Prostate gland (tissue), 2 donors: ENCODE measurements at regions not wholly inside any gene's neighbourhood (a gene's known extent, or its start where the extent isn't known, plus 50 kb on each side); places are given as distances from the start of the nearest gene placed in this dataset.

Experiments used
- CTCF ChIP-seq, 4 experiments: fragments of 200-600 bp in 2 of 4; fragments of 450-650 bp in 2 of 4; sonication (generic) in 2 of 4; IDR thresholded peaks; 1 replicate in 3 of 4; 2 replicates in 1 of 4; pipeline ENCODE4 v1.5.1; 2016 to 2019; ENCODE audit warnings: antibody characterized with exemption in 4 of 4, mild to moderate bottlenecking in 2 of 4, moderate library complexity in 2 of 4
- POLR2AphosphoS5 ChIP-seq: sonication (generic); formaldehyde crosslinking; IDR thresholded peaks from one replicate; pipeline ENCODE4 v1.6.1; 2017; ENCODE audit warnings: antibody characterized with exemption

GRCh38 chr6:120899932-120900331 lies 434.3 kb downstream of the TBC1D32 start:
- TF ChIP-seq CTCF (IDR thresholded peaks at IDR 0.05) (no peak), POLR2AphosphoS5 (no peak)
